Stimulated activated CD4-positive, alpha-beta T cell treated with anti-CD3 and anti-CD28 coated beads, Interleukin-2, amount 100 ng/mL, for 48 hours (primary cell): ENCODE measurements at regions not wholly inside any gene's neighbourhood (a gene's known extent, or its start where the extent isn't known, plus 50 kb on each side); places are given as distances from the start of the nearest gene placed in this dataset.
"Not testable (repeated sequence)": the region's sequence is repeated elsewhere in the genome, so short reads cannot be mapped to it uniquely, and the experiment has no call there.

ENCODE experiments used
- DNase-seq, 2 donors: peaks; one replicate each; pipeline ENCODE4 v3.0.0-alpha.2; 2020

- DNase-seq: no peak
Observed at GRCh38 chr10:33681595-33681994, 347.1 kb upstream of the NRP1 start.

DNA sequence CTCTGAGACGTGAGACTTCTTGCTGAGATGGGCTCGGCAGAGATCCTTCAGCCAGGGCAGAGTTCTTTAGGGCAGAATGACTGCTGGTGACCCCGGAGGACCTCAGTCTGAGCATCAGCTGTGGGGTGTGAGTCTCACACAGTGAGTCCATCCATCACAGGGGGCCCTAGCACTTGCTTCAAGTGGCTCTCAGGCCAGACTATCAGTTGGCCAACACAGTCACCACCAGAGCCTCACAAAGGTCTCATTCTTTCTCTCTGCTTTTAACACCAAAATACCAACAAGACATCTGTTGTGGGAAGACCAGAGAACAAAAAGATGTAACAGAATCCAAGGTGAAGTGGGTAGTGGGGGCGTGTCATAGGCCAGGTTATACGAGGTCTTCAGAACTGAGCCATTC, 345.6 kb upstream of the NRP1 start:
- no peak for DNase-seq

GRCh38 chr10:33676606-33677339, 342.3 kb upstream of the NRP1 start:
- DNase-seq: no peak

GRCh38 chr10:33674986-33675599, 340.6 kb upstream of the NRP1 start:
- DNase-seq: no peak

GRCh38 chr10:33674491-33674890, 340.0 kb upstream of the NRP1 start:
- DNase-seq: no peak

GRCh38 chr10:33673839-33674415, 339.5 kb upstream of the NRP1 start:
- no peak for DNase-seq

DNA sequence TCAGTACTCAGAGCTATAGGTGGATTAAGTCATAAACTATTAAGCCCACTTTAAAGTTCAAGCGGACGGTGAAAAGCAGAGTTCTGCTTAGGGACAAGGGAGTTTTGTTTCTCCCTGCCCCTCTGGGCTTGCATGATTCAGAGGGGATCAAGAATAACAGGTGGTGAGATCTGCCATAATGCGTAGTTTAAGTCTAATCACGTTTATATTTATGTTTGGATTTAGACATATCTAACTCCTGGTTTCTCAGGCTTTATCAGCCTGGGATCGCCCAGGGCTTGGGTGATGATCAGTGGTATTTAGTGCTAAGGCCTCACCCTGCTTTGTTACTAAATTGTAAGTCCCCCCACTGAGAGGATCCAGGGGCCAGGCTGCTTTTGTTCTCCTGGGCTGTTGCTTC, 335.4 kb upstream of the NRP1 start:
- DNase-seq: no peak

- DNase-seq: no peak
Observed at GRCh38 chr10:33666686-33667480, 332.4 kb upstream of the NRP1 start.

DNA sequence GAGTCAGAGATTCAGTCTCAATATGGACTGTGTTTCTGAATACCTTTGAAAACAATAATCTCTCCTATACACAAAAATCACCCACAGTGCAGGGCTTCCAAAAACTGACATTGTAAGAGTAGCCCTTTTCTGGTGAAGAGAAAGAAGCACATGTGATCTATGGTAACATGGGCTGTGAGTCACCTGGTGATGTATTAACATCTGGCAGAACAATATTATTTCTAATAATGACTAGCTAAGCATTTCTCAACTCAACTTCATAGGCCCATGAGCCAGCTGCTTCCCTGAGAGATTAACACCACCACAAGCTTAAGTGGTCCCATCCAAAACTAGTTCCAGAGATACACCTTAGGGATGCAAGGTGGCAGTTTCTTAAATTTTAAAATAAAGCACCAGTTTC, 331.0 kb upstream of the NRP1 start:
- no peak for DNase-seq

DNA sequence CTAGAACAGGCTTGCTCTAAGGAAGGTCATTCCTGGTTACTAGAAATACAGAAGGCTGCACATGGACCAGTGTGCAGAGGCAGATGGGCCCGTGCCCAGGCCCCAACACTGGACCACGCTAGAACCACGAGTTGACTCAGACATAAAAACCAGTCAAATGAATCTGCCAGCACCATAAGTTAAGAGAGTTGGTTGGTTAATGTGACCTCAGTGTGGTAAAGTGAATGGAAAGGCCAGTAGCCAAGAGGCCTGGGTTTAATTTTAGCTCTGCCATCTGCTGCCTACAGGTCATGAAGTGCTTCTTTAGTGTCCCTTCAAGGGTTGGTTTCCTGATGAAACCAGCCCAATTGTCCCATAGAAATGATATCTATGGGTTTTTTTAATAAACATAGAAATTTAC, 329.6 kb upstream of the NRP1 start:
- no peak for DNase-seq

DNA sequence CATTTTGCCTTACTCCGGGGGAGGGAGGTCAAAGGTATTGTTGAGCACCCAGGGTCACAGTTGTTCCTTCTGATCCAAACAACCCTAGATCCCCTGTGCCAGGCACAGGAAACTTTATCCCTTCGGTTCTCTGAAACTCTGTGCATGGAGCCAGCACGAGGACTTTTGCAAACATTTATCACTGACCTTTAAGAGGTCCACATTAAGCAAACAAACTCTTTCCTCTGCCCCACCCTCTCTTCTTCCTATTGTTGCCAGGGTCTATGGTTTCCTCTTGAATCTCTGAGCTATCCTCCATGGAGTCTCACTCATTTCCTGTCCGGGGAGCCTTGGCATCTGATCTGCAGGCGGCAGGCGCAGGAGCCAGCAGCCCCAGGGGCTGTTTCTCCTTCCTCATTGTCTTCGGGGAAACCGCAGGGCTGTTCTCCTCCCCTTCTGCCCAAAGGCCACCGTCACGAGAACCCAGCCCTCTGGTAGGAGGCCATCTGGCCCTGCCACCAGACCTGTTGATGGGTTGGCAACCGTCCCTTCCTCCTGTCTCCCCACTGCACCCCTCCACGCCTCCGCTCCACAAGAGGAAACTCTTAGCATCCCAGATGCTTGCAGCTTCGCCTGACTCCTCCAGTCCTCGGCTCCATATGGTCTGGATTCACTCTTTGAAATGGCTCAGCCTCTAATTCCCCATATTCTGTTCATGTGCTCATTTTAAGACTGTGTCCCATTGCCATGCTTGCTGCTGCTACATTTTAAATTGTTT, 327.3 kb upstream of the NRP1 start:
- DNase-seq: no peak

DNA sequence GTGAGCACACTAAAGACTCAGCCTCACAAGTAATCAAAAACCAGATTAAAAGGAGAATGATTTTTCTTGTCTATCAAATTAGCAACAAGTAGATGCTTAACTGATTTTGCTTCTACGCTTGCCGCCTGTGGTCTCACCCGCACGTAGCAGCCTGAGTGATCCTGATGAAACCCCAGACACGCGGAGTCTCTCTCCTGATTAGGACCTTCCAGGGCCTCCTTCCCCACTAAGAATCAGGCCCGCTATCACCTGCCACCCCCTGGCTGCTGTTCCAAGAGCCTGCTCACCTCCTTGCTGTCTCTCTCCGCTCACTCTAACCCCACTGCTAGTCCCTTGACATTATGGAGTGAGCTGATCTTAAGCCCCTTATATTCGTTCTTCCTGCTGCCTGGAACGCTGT, 325.9 kb upstream of the NRP1 start:
- DNase-seq: no peak

DNA sequence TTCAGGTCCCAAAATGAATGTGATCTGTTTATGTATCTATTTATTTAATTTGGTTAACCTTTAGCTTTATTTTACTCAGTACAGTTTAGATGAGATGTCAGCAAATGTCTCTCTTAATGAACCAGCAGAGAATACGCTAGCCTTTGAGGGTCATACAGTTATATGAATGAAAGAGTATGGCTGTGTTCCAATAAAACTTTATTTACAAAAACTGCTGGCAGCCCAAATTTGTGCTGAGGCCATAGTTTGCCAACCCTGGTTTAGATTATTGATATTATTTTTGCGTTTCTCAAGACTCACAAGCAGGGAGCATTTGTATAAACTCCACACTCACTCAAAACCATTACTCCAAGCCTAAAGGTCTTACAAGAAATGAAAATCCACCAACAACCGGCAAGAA, 323.4 kb upstream of the NRP1 start:
- no peak for DNase-seq

- DNase-seq: no peak
Observed at GRCh38 chr10:33657154-33657908, 322.9 kb upstream of the NRP1 start.

GRCh38 chr10:33655921-33656320, 321.5 kb upstream of the NRP1 start:
- no peak for DNase-seq

- DNase-seq: no peak
Observed at GRCh38 chr10:33655165-33655815, 320.8 kb upstream of the NRP1 start.

DNA sequence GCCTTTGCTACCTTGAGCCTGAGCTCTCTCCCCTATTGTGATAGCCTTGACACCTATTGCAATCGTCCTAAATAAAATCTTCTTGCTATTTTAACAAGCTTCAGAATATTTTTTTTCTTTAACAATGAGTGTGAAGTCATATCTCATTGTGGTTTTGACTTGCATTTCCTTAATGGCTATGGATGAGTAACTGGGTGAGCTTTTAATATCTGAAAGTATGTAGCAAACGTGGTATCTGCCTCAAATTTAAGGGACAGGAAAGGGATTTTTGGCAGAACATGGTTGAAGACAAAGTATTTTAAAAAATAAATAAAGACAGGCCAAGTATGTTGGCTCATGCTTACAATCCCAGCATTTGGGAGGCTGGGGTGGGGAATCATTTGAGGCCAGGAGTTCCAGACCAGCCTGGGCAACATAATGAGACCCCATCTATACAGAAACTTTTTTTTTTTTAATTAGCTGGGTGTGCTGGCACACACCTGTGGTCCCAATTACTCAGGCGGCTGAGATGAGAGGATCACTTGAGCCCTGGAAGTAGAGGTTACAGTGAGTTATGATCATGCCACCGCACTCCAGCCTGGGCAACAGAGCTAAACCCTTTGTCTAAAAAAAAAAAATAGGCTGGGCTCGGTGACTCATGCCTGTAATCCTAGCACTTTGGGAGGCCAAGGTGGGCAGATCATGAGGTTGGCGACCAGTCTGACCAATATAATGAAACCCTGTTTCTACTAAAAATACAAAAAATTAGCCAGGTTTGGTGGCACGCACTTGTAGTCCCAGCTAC, 319.3 kb upstream of the NRP1 start:
- no peak for DNase-seq

DNA sequence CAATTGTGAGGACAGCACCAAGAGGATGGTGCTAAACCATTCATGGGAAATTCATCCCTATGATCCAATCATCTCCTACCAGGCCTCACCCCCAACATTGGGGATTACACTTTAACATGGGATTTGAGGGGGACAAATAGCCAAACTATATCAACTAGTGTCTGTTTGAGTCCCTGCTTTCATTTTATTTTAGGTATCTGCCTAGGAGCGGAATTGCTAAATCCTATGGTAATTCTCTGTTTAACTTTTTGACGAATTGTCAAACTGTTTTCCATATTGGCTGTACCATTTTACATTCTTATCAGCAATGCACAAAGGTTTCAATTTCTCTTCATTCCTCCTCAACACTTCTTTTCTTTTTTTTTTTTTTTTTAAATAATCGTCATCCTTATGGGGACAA, 318.4 kb upstream of the NRP1 start:
- DNase-seq: no peak

DNA sequence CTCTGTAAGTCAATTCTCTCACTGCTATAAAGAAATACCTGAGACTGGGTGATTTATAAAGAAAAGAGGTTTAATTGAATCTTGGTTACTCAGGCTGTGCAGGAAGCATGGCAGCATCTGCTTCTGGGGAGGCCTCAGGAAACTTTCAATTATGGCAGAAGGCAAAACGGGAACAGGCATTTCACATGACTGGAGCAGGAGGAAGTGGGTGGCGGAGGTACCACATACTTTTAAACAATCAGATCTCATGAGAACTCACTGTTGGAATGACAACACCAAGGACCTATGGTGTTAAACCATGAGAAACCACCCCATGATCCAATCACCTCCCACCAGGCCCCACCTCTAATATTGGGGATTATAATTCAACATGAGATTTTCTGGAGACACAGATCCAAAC, 315.7 kb upstream of the NRP1 start:
- not testable (repeated sequence) for DNase-seq

DNA sequence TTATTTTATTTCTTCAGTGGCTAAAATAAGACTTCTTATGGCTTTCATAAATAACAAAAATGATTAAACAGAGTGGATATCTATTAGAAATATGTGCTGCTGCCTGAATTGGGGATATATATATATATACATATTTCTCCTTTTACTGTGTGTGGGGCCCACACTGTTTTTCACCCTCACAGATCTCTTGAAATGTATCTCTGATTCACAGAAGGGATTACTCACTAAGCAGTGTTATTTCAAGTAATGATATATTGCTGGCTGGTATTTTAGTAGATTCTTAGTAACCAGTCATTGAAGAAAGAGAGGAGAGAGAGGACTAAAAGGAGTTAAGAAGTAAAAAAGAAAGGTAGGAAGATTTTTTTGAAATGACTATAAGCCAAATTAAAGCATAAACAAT, 308.6 kb upstream of the NRP1 start:
- DNase-seq: no peak

DNA sequence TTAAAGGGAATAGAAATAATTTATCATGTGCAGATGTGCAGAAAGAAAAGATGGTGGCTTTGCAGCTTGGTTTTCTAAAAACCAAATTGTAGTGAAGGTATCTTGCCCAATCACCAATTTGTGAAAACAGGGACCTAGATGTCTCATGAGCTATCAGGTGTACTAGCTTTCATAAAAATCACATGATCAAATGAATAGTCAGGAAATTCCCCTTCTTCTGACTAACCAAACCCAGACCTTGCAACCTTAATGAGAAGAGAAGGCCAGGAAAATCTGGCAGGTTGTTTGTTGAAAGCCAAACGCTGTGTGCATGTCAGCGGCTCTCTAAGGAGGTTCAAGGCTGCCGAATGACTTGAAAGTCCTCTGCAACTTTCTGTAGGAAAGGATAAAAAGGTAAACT, 304.4 kb upstream of the NRP1 start:
- no peak for DNase-seq
